Embryonic facial prominence (tissue), 1 donor: ENCODE measurements at regions not wholly inside any gene's neighbourhood (a gene's known extent, or its start where the extent isn't known, plus 50 kb on each side); places are given as distances from the start of the nearest gene placed in this dataset.

ENCODE experiments used
- DNase-seq: peaks from one replicate; pipeline ENCODE4 v3.0.0-alpha.2; 2016; ENCODE audit errors: extremely low spot score

- DNase-seq = no peak
Observed at GRCh38 chr16:73166441-73166851, 118.5 kb upstream of the ZFHX3 start.

- no peak for DNase-seq
Observed at GRCh38 chr16:73163238-73163815, 115.4 kb upstream of the ZFHX3 start.

- no peak for DNase-seq
Observed at GRCh38 chr16:73161977-73162376, 114.0 kb upstream of the ZFHX3 start.

- no peak for DNase-seq
Observed at GRCh38 chr16:73159296-73159695, 111.4 kb upstream of the ZFHX3 start.

GRCh38 chr16:73157861-73158260, 109.9 kb upstream of the ZFHX3 start:
- DNase-seq = no peak

GRCh38 chr16:73154063-73154870, 106.3 kb upstream of the ZFHX3 start:
- no peak for DNase-seq

GRCh38 chr16:73152386-73153125, 104.6 kb upstream of the ZFHX3 start:
- DNase-seq = no peak

GRCh38 chr16:73151941-73152340, 104.0 kb upstream of the ZFHX3 start:
- DNase-seq = no peak

GRCh38 chr16:73151225-73151624, 103.3 kb upstream of the ZFHX3 start:
- DNase-seq = no peak

- no peak for DNase-seq
Observed at GRCh38 chr16:73150786-73151185, 102.9 kb upstream of the ZFHX3 start.

- no peak for DNase-seq
Observed at GRCh38 chr16:73149334-73149733, 101.4 kb upstream of the ZFHX3 start.

GRCh38 chr16:73147958-73148357, 100.0 kb upstream of the ZFHX3 start:
- DNase-seq = no peak

- DNase-seq = no peak
Observed at GRCh38 chr16:73145166-73145880, 97.4 kb upstream of the ZFHX3 start.

GRCh38 chr16:73143576-73144422, 95.9 kb upstream of the ZFHX3 start:
- DNase-seq = peak; percentile 39

- no peak for DNase-seq
Observed at GRCh38 chr16:73143002-73143401, 95.1 kb upstream of the ZFHX3 start.

GRCh38 chr16:73142053-73142854, 94.3 kb upstream of the ZFHX3 start:
- no peak for DNase-seq

- DNase-seq = no peak
Observed at GRCh38 chr16:73140929-73141328, 93.0 kb upstream of the ZFHX3 start.

GRCh38 chr16:73131156-73131862, 83.4 kb upstream of the ZFHX3 start:
- DNase-seq = no peak

- DNase-seq = no peak
Observed at GRCh38 chr16:73129455-73129854, 81.5 kb upstream of the ZFHX3 start.

GRCh38 chr16:73126525-73126853, 78.6 kb upstream of the ZFHX3 start:
- DNase-seq = no peak
